Ishikawa (cell line): ENCODE measurements at regions not wholly inside any gene's neighbourhood (a gene's known extent, or its start where the extent isn't known, plus 50 kb on each side); places are given as distances from the start of the nearest gene placed in this dataset.

Experiments
- CEBPB ChIP-seq: IDR thresholded peaks from 2 replicates; pipeline ENCODE4 v1.6.1; 2012
- CREB1 ChIP-seq: IDR thresholded peaks from 2 replicates; pipeline ENCODE4 v1.6.1; 2012; ENCODE audit warnings: low read depth
- EGR1 ChIP-seq: IDR thresholded peaks from 2 replicates; pipeline ENCODE4 v1.6.1; 2012
- EP300 ChIP-seq: IDR thresholded peaks from 2 replicates; pipeline ENCODE4 v1.6.1; 2012; ENCODE audit warnings: borderline replicate concordance
- FOXM1 ChIP-seq: IDR thresholded peaks from 2 replicates; pipeline ENCODE4 v1.6.1; 2012; ENCODE audit warnings: low read depth, borderline replicate concordance
- NFIC ChIP-seq: IDR thresholded peaks from 2 replicates; pipeline ENCODE4 v1.6.1; 2012
- RAD21 ChIP-seq: IDR thresholded peaks from 2 replicates; pipeline ENCODE4 v1.6.1; 2012; ENCODE audit warnings: low read depth
- TAF1 ChIP-seq: IDR thresholded peaks from 2 replicates; pipeline ENCODE4 v1.6.1; 2012; ENCODE audit warnings: low read depth, mild to moderate bottlenecking
- TCF12 ChIP-seq: IDR thresholded peaks from 2 replicates; pipeline ENCODE4 v1.6.1; 2012; ENCODE audit warnings: low read depth
- TEAD4 ChIP-seq: IDR thresholded peaks from 2 replicates; pipeline ENCODE4 v1.6.1; 2012
- YY1 ChIP-seq: IDR thresholded peaks from 2 replicates; pipeline ENCODE4 v1.6.1; 2012; ENCODE audit warnings: low read depth
- ZBTB7A ChIP-seq: IDR thresholded peaks from 2 replicates; pipeline ENCODE4 v1.6.1; 2012; ENCODE audit warnings: low read depth
- TF ChIP-seq, protein P1 (sequence below): IDR thresholded peaks from 2 replicates; pipeline ENCODE4 v1.6.1; 2012
- TF ChIP-seq, protein P2 (sequence below): IDR thresholded peaks from 2 replicates; pipeline ENCODE4 v1.6.1; 2012; ENCODE audit warnings: low read depth, mild to moderate bottlenecking
- TF ChIP-seq, protein P3 (sequence below): IDR thresholded peaks from 2 replicates; pipeline ENCODE4 v1.6.1; 2012

DNA sequence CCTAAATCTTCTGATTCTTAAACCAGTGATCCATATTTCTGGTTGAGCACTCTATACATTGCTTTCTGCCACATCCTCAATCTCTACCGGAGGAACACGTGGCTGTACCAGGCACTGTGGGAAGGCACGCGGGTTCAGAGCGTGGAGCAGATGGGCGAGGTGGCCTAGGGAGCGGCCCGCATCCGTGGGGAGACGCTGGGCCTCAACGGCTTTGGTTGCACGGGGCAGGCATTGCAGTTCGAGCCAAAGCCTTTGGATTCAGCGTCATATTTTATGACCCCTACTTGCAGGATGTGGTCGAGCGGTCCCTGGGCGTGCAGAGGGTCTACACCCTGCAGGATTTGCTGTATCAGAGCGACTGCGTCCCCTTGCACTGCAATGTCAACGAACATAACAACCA, 197.2 kb upstream of the RGMB start:
- TF ChIP-seq TEAD4, result no peak
- TF ChIP-seq FOXM1, result no peak
- TF ChIP-seq TAF1, result no peak
- TF ChIP-seq EP300, result no peak
- no peak for TF ChIP-seq TCF12
- no peak for TF ChIP-seq CEBPB
- TF ChIP-seq NFIC, result no peak
- TF ChIP-seq, protein P1, sequence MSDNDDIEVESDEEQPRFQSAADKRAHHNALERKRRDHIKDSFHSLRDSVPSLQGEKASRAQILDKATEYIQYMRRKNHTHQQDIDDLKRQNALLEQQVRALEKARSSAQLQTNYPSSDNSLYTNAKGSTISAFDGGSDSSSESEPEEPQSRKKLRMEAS, result no peak
- TF ChIP-seq YY1, result no peak
- TF ChIP-seq, protein P2, sequence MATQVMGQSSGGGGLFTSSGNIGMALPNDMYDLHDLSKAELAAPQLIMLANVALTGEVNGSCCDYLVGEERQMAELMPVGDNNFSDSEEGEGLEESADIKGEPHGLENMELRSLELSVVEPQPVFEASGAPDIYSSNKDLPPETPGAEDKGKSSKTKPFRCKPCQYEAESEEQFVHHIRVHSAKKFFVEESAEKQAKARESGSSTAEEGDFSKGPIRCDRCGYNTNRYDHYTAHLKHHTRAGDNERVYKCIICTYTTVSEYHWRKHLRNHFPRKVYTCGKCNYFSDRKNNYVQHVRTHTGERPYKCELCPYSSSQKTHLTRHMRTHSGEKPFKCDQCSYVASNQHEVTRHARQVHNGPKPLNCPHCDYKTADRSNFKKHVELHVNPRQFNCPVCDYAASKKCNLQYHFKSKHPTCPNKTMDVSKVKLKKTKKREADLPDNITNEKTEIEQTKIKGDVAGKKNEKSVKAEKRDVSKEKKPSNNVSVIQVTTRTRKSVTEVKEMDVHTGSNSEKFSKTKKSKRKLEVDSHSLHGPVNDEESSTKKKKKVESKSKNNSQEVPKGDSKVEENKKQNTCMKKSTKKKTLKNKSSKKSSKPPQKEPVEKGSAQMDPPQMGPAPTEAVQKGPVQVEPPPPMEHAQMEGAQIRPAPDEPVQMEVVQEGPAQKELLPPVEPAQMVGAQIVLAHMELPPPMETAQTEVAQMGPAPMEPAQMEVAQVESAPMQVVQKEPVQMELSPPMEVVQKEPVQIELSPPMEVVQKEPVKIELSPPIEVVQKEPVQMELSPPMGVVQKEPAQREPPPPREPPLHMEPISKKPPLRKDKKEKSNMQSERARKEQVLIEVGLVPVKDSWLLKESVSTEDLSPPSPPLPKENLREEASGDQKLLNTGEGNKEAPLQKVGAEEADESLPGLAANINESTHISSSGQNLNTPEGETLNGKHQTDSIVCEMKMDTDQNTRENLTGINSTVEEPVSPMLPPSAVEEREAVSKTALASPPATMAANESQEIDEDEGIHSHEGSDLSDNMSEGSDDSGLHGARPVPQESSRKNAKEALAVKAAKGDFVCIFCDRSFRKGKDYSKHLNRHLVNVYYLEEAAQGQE, result no peak
- TF ChIP-seq CREB1, result no peak
- TF ChIP-seq ZBTB7A, result no peak
- TF ChIP-seq EGR1, result no peak
- TF ChIP-seq RAD21, result no peak
- TF ChIP-seq, protein P3, sequence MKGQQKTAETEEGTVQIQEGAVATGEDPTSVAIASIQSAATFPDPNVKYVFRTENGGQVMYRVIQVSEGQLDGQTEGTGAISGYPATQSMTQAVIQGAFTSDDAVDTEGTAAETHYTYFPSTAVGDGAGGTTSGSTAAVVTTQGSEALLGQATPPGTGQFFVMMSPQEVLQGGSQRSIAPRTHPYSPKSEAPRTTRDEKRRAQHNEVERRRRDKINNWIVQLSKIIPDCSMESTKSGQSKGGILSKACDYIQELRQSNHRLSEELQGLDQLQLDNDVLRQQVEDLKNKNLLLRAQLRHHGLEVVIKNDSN, result no peak

DNA sequence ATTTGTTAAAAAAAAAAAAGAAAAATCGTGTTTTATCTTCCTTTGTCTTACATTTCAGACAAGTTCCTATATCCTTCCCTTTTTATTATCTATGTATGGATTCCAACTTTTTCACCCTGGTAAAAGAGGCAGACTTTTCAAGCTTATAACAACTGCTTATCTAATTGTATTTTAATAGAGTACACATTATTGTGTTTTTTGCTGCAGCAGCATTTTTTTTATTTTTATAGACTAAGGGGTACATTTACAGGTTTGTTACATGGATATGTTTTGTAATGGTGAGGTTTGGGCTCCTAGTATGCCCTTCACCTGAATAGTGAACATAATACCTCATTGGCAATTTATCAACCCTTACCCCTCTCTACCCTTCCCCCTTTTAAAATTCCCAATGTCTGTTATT, 195.0 kb upstream of the RGMB start:
- TF ChIP-seq, protein P3, result no peak

DNA sequence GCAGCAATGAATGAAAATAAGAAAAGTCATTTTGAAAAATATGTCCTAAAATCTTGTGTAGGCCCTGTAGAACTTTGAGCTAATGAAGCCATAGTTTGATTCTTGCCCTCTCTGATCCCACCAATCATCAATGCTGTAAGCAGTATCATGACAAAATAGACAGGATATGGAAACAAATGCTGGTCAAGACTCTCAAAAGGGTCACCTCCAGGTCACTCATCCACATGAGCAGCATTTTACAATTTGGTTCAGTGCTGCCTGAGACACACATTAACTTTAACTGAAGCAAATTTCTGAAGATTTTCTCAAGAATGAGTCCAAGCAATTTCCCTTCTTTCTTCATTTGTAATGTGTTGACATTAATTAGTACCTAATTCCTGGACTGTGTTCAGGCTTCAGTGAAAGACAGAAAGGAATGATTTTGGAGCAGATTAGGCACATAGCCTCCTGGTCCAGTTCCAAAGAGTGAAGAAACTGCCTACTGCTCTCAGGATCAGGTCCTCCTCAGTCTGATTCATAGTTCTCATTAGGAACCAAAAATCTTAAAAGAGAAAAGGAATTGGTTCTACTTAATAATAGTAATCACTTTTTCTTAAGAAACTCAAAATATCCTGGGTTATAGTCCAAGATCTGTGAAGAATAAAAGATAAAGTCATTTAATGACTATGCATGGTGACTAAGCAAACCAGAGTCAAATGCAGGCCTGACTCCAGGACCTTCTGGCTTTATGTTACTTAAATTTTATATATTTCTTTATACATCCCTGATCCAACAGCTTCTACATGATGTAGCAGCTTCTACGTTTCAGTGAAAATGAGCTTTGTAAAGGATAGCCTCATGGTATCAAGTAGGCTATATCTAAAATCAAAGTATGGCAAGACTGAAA, 192.1 kb upstream of the RGMB start:
- TF ChIP-seq TCF12, result no peak
- TF ChIP-seq, protein P1, result no peak
- TF ChIP-seq NFIC, result no peak
- no peak for TF ChIP-seq FOXM1
- TF ChIP-seq TAF1, result no peak
- TF ChIP-seq CREB1, result no peak
- TF ChIP-seq TEAD4, result no peak
- no peak for TF ChIP-seq CEBPB
- no peak for TF ChIP-seq YY1
- TF ChIP-seq, protein P3, result no peak
- no peak for TF ChIP-seq EGR1
- TF ChIP-seq EP300, result no peak
- TF ChIP-seq RAD21, result no peak

DNA sequence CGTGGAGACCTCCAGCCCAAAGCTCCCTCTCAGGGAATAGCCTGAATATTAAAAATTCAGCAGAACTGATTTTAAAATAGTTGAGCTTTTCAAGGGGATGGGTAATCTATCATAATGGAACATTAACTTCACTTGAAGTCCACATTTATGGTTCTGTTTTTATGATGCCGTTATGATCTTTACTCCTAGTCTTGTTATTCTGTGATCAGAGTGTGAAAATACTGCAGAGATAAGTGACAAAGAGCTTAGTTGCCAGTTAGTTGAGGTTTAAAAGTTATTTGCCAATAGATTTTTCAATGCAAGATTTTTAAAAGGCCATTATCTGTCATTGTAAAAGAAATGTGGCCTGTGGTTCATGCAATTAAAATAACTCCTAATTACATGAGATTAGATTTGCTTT, 189.9 kb upstream of the RGMB start:
- TF ChIP-seq, protein P2, result no peak
- TF ChIP-seq CEBPB (no peak), EP300 (no peak), CREB1 (no peak)

DNA sequence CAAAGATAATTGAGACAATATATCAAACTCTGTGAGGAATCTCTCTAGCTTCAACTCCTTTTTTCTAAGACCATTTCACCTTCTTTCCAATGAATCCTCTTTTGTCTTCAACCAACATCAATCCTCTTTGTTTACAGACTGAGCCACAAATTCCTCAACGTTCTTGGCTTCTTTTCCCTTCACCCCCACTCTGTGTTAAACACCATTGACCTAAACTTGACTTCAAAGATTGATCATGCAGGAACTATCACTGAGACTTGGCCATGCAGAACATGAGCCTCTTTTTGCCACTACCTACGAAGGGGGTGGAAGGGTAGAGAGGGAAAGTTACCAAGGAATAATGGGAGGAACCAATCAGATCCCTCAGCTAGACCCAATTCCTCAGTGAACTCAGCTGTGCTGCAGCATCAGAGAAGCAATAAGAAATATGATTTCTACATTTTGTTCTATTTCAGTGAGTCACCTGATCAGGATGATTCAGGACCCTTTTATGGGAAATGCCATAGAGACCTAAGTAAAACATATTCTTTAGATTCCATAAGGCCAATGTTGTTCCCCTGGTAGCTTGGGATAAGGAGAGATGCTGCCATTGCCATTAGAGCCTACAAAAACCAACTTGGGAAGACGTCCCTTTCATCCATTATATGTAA, 187.7 kb upstream of the RGMB start:
- TF ChIP-seq TAF1, result no peak
- TF ChIP-seq CREB1, result no peak
- TF ChIP-seq ZBTB7A, result no peak
- no peak for TF ChIP-seq EGR1
- no peak for TF ChIP-seq EP300
- TF ChIP-seq, protein P1, result no peak
- no peak for TF ChIP-seq FOXM1
- no peak for TF ChIP-seq NFIC
- TF ChIP-seq RAD21, result no peak
- no peak for TF ChIP-seq CEBPB
- TF ChIP-seq, protein P2, result no peak
